Peyer's patch (tissue), 4 donors: ENCODE measurements at regions not wholly inside any gene's neighbourhood (a gene's known extent, or its start where the extent isn't known, plus 50 kb on each side); places are given as distances from the start of the nearest gene placed in this dataset.

Experiments used
- CTCF ChIP-seq, 6 experiments: fragments of 450-650 bp in 4 of 6; fragments of 200-600 bp in 2 of 6; sonication (generic) in 1 of 6; IDR thresholded peaks; one replicate each; pipeline ENCODE4 v1.5.1; 2017 to 2019; ENCODE audit warnings: antibody characterized with exemption in 6 of 6, mild to moderate bottlenecking in 3 of 6, moderate library complexity in 1 of 6
- POLR2A ChIP-seq, 2 donors: fragments of 450-650 bp; IDR thresholded peaks; one replicate each; pipeline ENCODE4 v1.5.1; 2017; ENCODE audit warnings: antibody characterized with exemption in 2 of 2, mild to moderate bottlenecking in 2 of 2, moderate library complexity in 2 of 2

- TF ChIP-seq CTCF (IDR thresholded peaks at IDR 0.05) (no peak), POLR2A (IDR thresholded peaks at IDR 0.05) (no peak)
Observed at GRCh38 chr4:130563889-130564418, 1468.0 kb downstream of the C4orf33 start.
